CD4-positive, CD25-positive, alpha-beta regulatory T cell (primary cell): ENCODE measurements at regions not wholly inside any gene's neighbourhood (a gene's known extent, or its start where the extent isn't known, plus 50 kb on each side); places are given as distances from the start of the nearest gene placed in this dataset.

Source experiments
- ATAC-seq, 2 donors: fragments of 150-1000 bp; cut with Tn5 transposase; one replicate each; pipeline ENCODE4 v1.10.0; 2021; ENCODE audit warnings: low read depth in 2 of 2, moderate number of reproducible peaks in 2 of 2, moderate library complexity in 1 of 2
- DNase-seq, 3 donors: peaks; one replicate each; pipeline versions ENCODE4 v3.0.0 to v3.0.0-alpha.2; 2012 to 2022; ENCODE audit warnings: mixed read lengths in 1 of 3
- H3K27ac ChIP-seq: one replicate; pipeline ENCODE4 v1.7.0; 2013; ENCODE audit warnings: mild to moderate bottlenecking, low read length; ENCODE audit not compliant: insufficient read depth, poor library complexity, severe bottlenecking
- H3K27me3 ChIP-seq: one replicate; pipeline ENCODE4 v1.7.0; 2013; ENCODE audit warnings: low read length; ENCODE audit not compliant: control insufficient read depth, insufficient read depth
- H3K36me3 ChIP-seq: one replicate; pipeline ENCODE4 v1.7.0; 2013; ENCODE audit warnings: mild to moderate bottlenecking, low read length, moderate library complexity; ENCODE audit not compliant: control insufficient read depth, insufficient read depth
- H3K4me1 ChIP-seq: 2 replicates; pipeline ENCODE4 v1.7.0; 2013; ENCODE audit warnings: mild to moderate bottlenecking, low read length; ENCODE audit not compliant: insufficient read depth, control insufficient read depth, poor library complexity, severe bottlenecking
- H3K4me3 ChIP-seq: one replicate; pipeline ENCODE4 v1.7.0; 2013; ENCODE audit warnings: low read depth, mild to moderate bottlenecking, low read length, moderate library complexity
- H3K9me3 ChIP-seq, 2 experiments: 1 replicate in 1 of 2; 2 replicates in 1 of 2; pipeline ENCODE4 v1.7.0; 2013; ENCODE audit warnings: low read length in 2 of 2, mild to moderate bottlenecking in 1 of 2, moderate library complexity in 1 of 2; ENCODE audit not compliant: control insufficient read depth in 2 of 2
- H3K27ac Mint-ChIP-seq, 3 donors: one replicate each; pipeline ENCODE4 v1.8.0; 2020 to 2022; ENCODE audit warnings: mild to moderate bottlenecking in 3 of 3, mixed read lengths in 3 of 3, moderate library complexity in 2 of 3
- H3K27me3 Mint-ChIP-seq: one replicate; pipeline ENCODE4 v1.8.0; 2022; ENCODE audit warnings: mild to moderate bottlenecking, mixed read lengths
- H3K36me3 Mint-ChIP-seq: one replicate; pipeline ENCODE4 v1.8.0; 2020; ENCODE audit warnings: mixed read lengths
- H3K4me1 Mint-ChIP-seq, 4 donors: one replicate each; pipeline ENCODE4 v1.8.0; 2020 to 2022; ENCODE audit warnings: mixed read lengths in 4 of 4, mild to moderate bottlenecking in 1 of 4
- H3K4me3 Mint-ChIP-seq, 4 donors: one replicate each; pipeline ENCODE4 v1.8.0; 2020 to 2022; ENCODE audit warnings: mild to moderate bottlenecking in 4 of 4, mixed read lengths in 4 of 4, moderate library complexity in 3 of 4
- H3K9me3 Mint-ChIP-seq, 7 donors: one replicate each; pipeline ENCODE4 v1.8.0; 2020 to 2022; ENCODE audit warnings: mixed read lengths in 7 of 7, mild to moderate bottlenecking in 3 of 7, moderate library complexity in 2 of 7

DNA sequence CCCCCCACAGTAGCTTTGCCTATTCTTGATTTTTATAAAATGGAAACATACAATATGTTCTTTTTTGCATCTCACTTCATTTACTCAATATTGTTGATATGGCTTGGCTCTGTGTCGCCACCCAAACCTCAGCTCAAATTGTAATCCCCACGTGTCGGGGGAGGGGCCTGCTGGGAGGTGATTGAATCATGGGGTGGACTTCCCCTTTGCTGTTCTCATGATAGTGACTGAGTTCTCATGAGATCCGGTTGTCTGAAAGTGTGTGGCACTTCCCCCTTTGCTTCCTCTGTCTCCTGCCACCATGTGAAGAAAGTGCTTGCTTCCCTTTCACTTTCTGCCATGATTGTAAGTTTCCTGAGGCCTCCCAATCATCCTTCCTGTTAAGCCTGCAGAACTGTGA, 431.3 kb downstream of the MN1 start:
- peaks cover 0 to 12% (median 0%) of the 10 kb centered on the region in 7 donors for H3K9me3 Mint-ChIP-seq
- DNase-seq (no peak), ATAC-seq (no peak)
- no peaks in the 10 kb centered on the region for H3K36me3 Mint-ChIP-seq
- Histone ChIP-seq H3K9me3 (no peaks in the 10 kb centered on the region), H3K4me1 (no peaks in the 10 kb centered on the region), H3K4me3 (no peak overlapping the region), H3K27ac (no peak overlapping the region), H3K27me3 (no peaks in the 10 kb centered on the region), H3K36me3 (no peaks in the 10 kb centered on the region)
- H3K27ac Mint-ChIP-seq, result no peak overlapping the region
- H3K27me3 Mint-ChIP-seq, result peaks cover 16% of the 10 kb centered on the region
- no peak overlapping the region for H3K4me3 Mint-ChIP-seq
- H3K4me1 Mint-ChIP-seq, result no peaks in the 10 kb centered on the region

DNA sequence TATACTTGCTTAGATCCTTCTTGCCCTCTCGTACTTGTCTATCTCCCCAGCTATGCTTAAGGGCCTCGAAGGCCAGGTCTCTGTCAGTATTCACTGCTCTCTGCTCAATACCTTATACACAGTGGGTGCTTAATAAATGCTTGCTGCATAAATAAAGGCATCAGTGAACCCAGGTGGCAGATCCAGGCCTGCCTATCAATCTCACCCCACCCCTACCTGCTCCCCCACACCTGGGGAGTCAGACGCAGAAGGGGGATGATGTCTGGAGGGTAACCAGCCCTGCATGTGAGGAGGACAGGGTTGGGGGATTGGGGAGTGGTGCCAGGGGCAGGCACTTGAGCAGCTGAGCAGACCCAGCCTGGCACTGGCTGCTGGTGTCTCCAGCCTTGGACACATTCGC, 430.6 kb downstream of the MN1 start:
- Mint-ChIP-seq H3K36me3 (no peaks in the 10 kb centered on the region), H3K27ac (no peak overlapping the region)

DNA sequence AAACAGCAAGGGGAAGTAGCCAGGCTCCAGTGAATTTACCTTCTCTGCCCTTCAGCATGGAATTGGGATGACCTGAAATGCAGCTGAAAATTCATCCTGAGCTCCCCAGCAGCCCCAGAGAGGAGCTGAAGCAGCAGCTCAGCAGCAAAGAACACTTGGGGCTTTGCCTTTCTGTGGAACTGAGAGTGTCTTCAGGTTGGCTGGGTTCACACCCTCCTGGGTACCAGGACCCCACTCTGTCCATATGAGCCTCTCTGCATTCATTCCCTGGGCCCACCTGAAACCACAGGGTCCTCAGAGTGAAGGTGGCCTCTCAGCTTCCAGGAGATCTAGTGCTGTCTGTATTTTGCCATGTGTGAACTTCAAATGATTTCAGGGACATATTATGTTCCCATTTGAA, 429.2 kb downstream of the MN1 start:
- Mint-ChIP-seq H3K4me3 (no peak overlapping the region), H3K36me3 (no peaks in the 10 kb centered on the region), H3K4me1 (no peaks in the 10 kb centered on the region), H3K9me3 (peaks cover 0 to 10% (median 0%) of the 10 kb centered on the region in 7 donors), H3K27ac (no peak overlapping the region), H3K27me3 (peaks cover 16% of the 10 kb centered on the region)
- no peak for DNase-seq
- no peaks in the 10 kb centered on the region for H3K36me3 ChIP-seq
- no peaks in the 10 kb centered on the region for H3K27me3 ChIP-seq
- no peaks in the 10 kb centered on the region for H3K4me1 ChIP-seq
- no peak overlapping the region for H3K27ac ChIP-seq
- no peak for ATAC-seq
- no peak overlapping the region for H3K4me3 ChIP-seq
- no peaks in the 10 kb centered on the region for H3K9me3 ChIP-seq

More for the DNA sequence above, 430.6 kb downstream of the MN1 start:
- Mint-ChIP-seq H3K9me3 (peaks cover 0 to 12% (median 0%) of the 10 kb centered on the region in 7 donors), H3K27me3 (peaks cover 16% of the 10 kb centered on the region), H3K4me1 (no peaks in the 10 kb centered on the region), H3K4me3 (no peak overlapping the region)
- Histone ChIP-seq H3K36me3 (no peaks in the 10 kb centered on the region), H3K4me3 (no peak overlapping the region), H3K4me1 (no peaks in the 10 kb centered on the region), H3K9me3 (no peaks in the 10 kb centered on the region), H3K27ac (no peak overlapping the region), H3K27me3 (no peaks in the 10 kb centered on the region)
- ATAC-seq, result no peak
- no peak for DNase-seq

DNA sequence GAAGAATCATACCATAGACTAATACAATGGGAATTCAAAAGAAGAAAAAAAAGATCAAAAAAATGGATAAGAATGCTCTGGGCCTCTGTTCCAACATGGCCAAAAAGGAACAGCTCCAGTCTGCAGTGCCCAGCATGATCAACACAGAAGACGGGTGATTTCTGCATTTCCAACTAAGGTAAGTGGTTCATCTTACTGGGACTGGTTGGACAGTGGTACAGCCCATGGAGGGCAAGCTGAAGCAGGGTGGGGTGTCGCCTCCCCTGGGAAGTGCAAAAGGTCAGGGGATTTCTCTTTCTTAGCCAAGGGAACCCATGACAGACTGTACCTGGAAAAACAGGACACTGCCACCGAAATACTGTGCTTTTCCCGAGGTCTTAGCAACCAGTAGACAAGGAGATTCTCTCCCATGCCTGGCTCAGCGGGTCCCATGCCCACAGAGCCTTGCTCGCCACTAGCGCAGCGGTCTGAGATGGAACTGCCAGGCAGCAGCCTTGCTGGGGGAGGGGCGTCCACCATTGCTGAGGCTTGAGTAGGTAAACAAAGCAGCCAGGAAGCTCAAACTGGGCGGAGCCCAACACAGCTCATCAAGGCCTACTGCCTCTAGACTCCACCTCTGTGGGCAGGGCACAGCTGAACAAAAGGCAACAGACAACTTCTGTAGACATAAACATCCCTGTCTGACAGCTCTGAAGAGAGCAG, 428.4 kb downstream of the MN1 start:
- H3K27me3 Mint-ChIP-seq, result peaks cover 13% of the 10 kb centered on the region
- no peak overlapping the region for H3K27ac Mint-ChIP-seq
- H3K9me3 ChIP-seq, result no peaks in the 10 kb centered on the region
- H3K27ac ChIP-seq, result no peak overlapping the region
- no peak overlapping the region for H3K4me3 Mint-ChIP-seq
- no peak overlapping the region for H3K4me3 ChIP-seq
- H3K36me3 ChIP-seq, result no peaks in the 10 kb centered on the region
- H3K27me3 ChIP-seq, result no peaks in the 10 kb centered on the region
- DNase-seq, result no peak
- H3K36me3 Mint-ChIP-seq, result no peaks in the 10 kb centered on the region
- no peaks in the 10 kb centered on the region for H3K4me1 Mint-ChIP-seq
- H3K4me1 ChIP-seq, result no peaks in the 10 kb centered on the region
- ATAC-seq, result no peak
- H3K9me3 Mint-ChIP-seq, result peaks cover 0 to 9% (median 0%) of the 10 kb centered on the region in 7 donors

DNA sequence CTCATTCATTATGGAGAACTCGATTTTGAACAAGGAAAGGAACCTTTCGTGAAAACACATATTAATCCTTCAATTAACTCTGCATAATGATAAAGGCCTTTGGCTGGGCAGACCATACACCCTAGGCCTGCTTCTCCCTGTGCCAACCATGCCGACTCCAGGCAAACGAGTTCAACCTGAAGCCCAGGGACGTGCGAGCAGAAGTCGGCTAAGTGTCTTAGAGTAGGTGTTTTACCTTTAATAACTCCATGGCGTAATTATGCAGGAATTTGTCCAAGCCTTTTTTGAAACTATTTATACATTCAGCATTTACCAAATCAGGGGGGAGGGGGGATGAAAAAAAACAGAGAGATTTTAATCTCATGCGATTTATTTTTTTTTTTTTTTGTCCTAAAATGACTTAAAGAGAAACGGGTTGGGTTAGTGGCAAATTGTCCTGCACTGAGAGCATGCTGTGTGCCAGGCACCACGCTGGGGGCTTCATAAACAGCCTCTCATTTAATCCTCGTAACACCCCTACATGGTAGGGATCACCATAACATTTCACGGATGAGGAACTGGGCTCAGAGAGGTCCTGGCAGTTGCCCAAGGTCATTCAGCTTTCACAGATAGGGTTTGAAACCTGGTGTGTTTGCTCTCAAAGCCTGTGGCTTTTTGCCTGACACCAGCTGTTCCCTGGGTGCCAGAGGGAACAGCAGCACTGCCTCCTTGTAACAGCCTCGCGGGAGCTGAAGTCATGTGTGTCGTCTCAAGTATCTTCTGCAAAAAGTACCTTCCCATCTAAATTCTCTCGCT, 423.9 kb downstream of the MN1 start:
- no peak overlapping the region for H3K4me3 Mint-ChIP-seq
- H3K27me3 Mint-ChIP-seq, result peaks cover 4% of the 10 kb centered on the region
- no peak overlapping the region for H3K27ac ChIP-seq
- ATAC-seq (no peak), DNase-seq (no peak)
- peaks cover 0 to 6% (median 0%) of the 10 kb centered on the region in 7 donors for H3K9me3 Mint-ChIP-seq
- H3K36me3 ChIP-seq, result no peaks in the 10 kb centered on the region
- no peak overlapping the region for H3K4me3 ChIP-seq
- no peaks in the 10 kb centered on the region for H3K27me3 ChIP-seq
- H3K9me3 ChIP-seq, result no peaks in the 10 kb centered on the region
- no peak overlapping the region for H3K27ac Mint-ChIP-seq
- no peaks in the 10 kb centered on the region for H3K4me1 Mint-ChIP-seq
- H3K36me3 Mint-ChIP-seq, result no peaks in the 10 kb centered on the region
- H3K4me1 ChIP-seq, result no peaks in the 10 kb centered on the region

DNA sequence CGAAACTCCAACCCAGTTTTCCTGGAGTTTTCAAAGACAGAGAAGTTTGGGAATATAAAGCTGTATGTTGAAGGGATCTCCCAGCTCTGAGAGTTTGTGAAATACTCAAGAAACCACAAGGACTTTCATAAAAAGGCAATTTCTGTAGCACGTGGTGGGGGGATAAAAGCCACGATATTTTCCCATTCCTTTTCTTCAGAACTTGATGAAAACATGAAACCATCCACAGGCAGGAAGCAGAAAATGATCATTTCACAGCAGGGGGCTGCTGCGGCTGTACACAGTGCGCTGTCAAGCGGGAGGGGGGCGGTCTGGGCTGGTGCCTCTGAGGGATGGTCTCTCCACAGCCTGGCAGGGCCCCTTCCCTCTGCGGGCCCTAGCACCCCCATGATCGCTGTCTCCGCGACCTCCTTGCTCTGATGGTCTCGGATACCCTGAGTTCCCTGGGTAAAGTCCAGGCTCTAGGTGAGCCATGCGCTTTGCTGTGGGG, 423.2 kb downstream of the MN1 start:
- Mint-ChIP-seq H3K4me1 (no peaks in the 10 kb centered on the region), H3K36me3 (no peaks in the 10 kb centered on the region), H3K4me3 (no peak overlapping the region), H3K9me3 (peaks cover 0 to 6% (median 0%) of the 10 kb centered on the region in 7 donors), H3K27me3 (peaks cover 4% of the 10 kb centered on the region), H3K27ac (no peak overlapping the region)
- Histone ChIP-seq H3K4me3 (no peak overlapping the region), H3K9me3 (no peaks in the 10 kb centered on the region), H3K4me1 (no peaks in the 10 kb centered on the region), H3K27me3 (no peaks in the 10 kb centered on the region), H3K27ac (no peak overlapping the region), H3K36me3 (no peaks in the 10 kb centered on the region)
- no peak for ATAC-seq
- DNase-seq, result no peak

DNA sequence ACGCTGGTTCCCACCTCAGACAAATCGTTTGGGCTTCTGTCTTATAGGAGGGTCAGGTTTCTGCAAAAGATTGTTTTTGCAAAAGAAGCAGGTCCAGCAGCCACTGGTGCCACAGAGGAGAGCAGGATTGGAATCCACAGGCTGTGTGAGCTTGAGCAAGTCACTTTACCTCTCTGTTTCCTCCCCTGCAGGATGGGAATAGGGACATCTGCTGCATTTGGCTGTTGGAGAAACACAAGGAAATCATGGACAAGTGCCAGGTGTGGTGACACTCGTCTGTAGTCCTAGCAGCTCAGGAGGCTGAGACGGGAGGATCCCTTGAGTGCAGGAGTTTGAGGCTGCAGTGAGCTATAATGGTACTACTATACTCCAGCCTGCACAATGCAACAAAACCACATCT, 422.6 kb downstream of the MN1 start:
- Mint-ChIP-seq H3K4me1 (no peaks in the 10 kb centered on the region), H3K27ac (no peak overlapping the region), H3K9me3 (peaks cover 0 to 6% (median 0%) of the 10 kb centered on the region in 7 donors), H3K36me3 (no peaks in the 10 kb centered on the region), H3K4me3 (no peak overlapping the region), H3K27me3 (peaks cover 1% of the 10 kb centered on the region)
- Histone ChIP-seq H3K27ac (no peak overlapping the region), H3K27me3 (no peaks in the 10 kb centered on the region), H3K36me3 (no peaks in the 10 kb centered on the region), H3K4me1 (no peaks in the 10 kb centered on the region), H3K4me3 (no peak overlapping the region), H3K9me3 (no peaks in the 10 kb centered on the region)
- DNase-seq (no peak), ATAC-seq (no peak)
